ENCODE measurements at regions not wholly inside any gene's neighbourhood (a gene's known extent, or its start where the extent isn't known, plus 50 kb on each side); places are given as distances from the start of the nearest gene placed in this dataset.

DNA sequence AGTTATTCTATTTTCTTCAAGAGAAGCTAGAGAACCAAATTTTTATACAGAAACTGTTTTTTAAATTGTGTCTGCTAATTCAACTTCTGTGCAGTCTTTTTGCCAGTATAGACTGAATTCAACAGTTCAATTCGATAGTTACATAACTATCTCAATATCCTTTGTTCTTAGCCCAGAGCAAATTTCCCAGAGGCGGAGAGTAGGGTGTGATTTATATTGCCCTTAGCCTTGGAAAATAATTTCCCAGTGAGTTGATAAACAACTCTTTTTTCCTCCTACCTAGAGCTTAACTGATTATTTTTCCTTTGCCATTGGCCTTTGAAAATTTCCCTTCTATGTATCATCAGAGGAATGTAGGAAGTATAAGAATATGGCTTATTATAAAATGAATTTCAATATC lies 420.5 kb downstream of the NSUN3 start:
- TF ChIP-seq CTCF (IDR thresholded peaks at IDR 0.05): no peak
- TF ChIP-seq POLR2A (IDR thresholded peaks at IDR 0.05): no peak
